ENCODE measurements at regions not wholly inside any gene's neighbourhood (a gene's known extent, or its start where the extent isn't known, plus 50 kb on each side); places are given as distances from the start of the nearest gene placed in this dataset.

DNA sequence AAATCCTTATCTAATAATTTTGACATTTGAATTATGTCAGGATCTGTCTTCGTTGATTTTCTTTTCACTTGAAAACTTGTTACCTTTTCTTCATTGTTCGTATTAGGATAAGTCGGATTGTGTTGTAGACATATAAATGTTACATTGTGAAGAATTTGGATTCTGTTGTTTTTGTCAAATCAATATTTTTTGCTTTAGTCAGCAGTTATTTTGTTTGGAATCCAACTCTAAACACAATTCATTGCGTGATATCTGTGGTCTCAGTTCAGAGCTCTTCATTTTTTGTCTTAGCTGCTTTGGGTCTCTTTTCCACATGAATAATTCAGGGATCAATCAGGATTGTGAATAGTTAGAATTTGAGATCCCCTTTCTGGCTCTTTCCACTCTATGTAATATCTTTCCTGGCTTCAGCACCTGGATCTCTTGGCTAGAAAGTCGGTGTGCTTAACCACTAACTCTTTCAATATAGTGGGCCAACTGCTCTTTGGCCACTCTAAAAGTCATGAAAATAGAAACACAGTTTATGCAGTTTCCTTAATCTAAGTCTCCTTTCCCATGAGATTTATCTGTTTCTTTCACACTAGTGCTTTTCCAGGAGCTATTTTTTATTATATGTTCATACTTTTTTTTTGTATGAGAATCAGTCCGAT, 2494.2 kb upstream of the PCDH20 start:
- TF ChIP-seq, protein P1, sequence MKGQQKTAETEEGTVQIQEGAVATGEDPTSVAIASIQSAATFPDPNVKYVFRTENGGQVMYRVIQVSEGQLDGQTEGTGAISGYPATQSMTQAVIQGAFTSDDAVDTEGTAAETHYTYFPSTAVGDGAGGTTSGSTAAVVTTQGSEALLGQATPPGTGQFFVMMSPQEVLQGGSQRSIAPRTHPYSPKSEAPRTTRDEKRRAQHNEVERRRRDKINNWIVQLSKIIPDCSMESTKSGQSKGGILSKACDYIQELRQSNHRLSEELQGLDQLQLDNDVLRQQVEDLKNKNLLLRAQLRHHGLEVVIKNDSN (IDR thresholded peaks at IDR 0.05), result no peak
- TF ChIP-seq CEBPB (IDR thresholded peaks at IDR 0.05), result no peak
- no peak for TF ChIP-seq YY1 (IDR thresholded peaks at IDR 0.05; ENCODE audit: low read depth)
- no peak for TF ChIP-seq RAD21 (IDR thresholded peaks at IDR 0.05; ENCODE audit: low read depth)
- TF ChIP-seq, protein P2, sequence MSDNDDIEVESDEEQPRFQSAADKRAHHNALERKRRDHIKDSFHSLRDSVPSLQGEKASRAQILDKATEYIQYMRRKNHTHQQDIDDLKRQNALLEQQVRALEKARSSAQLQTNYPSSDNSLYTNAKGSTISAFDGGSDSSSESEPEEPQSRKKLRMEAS (IDR thresholded peaks at IDR 0.05), result no peak
- TF ChIP-seq EP300 (IDR thresholded peaks at IDR 0.05; ENCODE audit: borderline replicate concordance), result no peak
